ENCODE measurements at regions not wholly inside any gene's neighbourhood (a gene's known extent, or its start where the extent isn't known, plus 50 kb on each side); places are given as distances from the start of the nearest gene placed in this dataset.

GRCh38 chr18:56257205-56257604 lies 381.2 kb downstream of the TXNL1 start:
- H3K4me1 ChIP-seq (ENCODE audit: low read length): no peaks in the 10 kb centered on the region
- no peak overlapping the region for H3K9ac ChIP-seq (ENCODE audit: low read length)
- no peak overlapping the region for H3K4me3 ChIP-seq (ENCODE audit: low read length)
- H3K27me3 ChIP-seq (replicated peaks; ENCODE audit: insufficient read depth, low read length): no peaks in the 10 kb centered on the region
- no peaks in the 10 kb centered on the region for H3K36me3 ChIP-seq (replicated peaks; ENCODE audit: insufficient read depth, low read length)
- H3F3A ChIP-seq (ENCODE audit: insufficient read depth, low read length): no peaks in the 10 kb centered on the region
- H3K27ac ChIP-seq (ENCODE audit: low read length): no peak overlapping the region
- TF ChIP-seq EZH2phosphoT487 (IDR thresholded peaks at IDR 0.05; ENCODE audit: low read length): no peak
- no peak for TF ChIP-seq CTCF (IDR thresholded peaks at IDR 0.05; ENCODE audit: low read length)
- no peak for TF ChIP-seq EZH2 (optimal IDR thresholded peaks at IDR 0.05; ENCODE audit: low read depth, low read length)
- H3K79me2 ChIP-seq (ENCODE audit: low read length): no peaks in the 10 kb centered on the region
- no peak overlapping the region for H2AFZ ChIP-seq (ENCODE audit: low read length)
- H3K9me3 ChIP-seq (replicated peaks; ENCODE audit: insufficient read depth, low read length): no peaks in the 10 kb centered on the region
- H3K4me2 ChIP-seq (ENCODE audit: low read depth, low read length): no peak overlapping the region
- peak; percentile 18 for DNase-seq
- H4K20me1 ChIP-seq (ENCODE audit: insufficient read depth, low read length): no peaks in the 10 kb centered on the region
- H3K9me2 ChIP-seq (replicated peaks; ENCODE audit: insufficient read depth, low read length): no peaks in the 10 kb centered on the region

GRCh38 chr18:56256659-56257058 lies 381.7 kb downstream of the TXNL1 start:
- H3K27me3 ChIP-seq (replicated peaks; ENCODE audit: insufficient read depth, low read length): no peaks in the 10 kb centered on the region
- no peaks in the 10 kb centered on the region for H3K9me3 ChIP-seq (replicated peaks; ENCODE audit: insufficient read depth, low read length)
- no peak overlapping the region for H3K9ac ChIP-seq (ENCODE audit: low read length)
- no peak for TF ChIP-seq EZH2 (optimal IDR thresholded peaks at IDR 0.05; ENCODE audit: low read depth, low read length)
- H3K27ac ChIP-seq (ENCODE audit: low read length): no peak overlapping the region
- H2AFZ ChIP-seq (ENCODE audit: low read length): no peak overlapping the region
- no peaks in the 10 kb centered on the region for H3K4me1 ChIP-seq (ENCODE audit: low read length)
- H3K9me2 ChIP-seq (replicated peaks; ENCODE audit: insufficient read depth, low read length): no peaks in the 10 kb centered on the region
- H3F3A ChIP-seq (ENCODE audit: insufficient read depth, low read length): no peaks in the 10 kb centered on the region
- no peak overlapping the region for H3K4me3 ChIP-seq (ENCODE audit: low read length)
- H3K4me2 ChIP-seq (ENCODE audit: low read depth, low read length): no peak overlapping the region
- no peaks in the 10 kb centered on the region for H3K79me2 ChIP-seq (ENCODE audit: low read length)
- H3K36me3 ChIP-seq (replicated peaks; ENCODE audit: insufficient read depth, low read length): no peaks in the 10 kb centered on the region
- DNase-seq: no peak
- no peaks in the 10 kb centered on the region for H4K20me1 ChIP-seq (ENCODE audit: insufficient read depth, low read length)

GRCh38 chr18:56255381-56255780 lies 383.0 kb downstream of the TXNL1 start:
- Histone ChIP-seq H3K4me1 (ENCODE audit: low read length) (no peaks in the 10 kb centered on the region), H3K79me2 (ENCODE audit: low read length) (no peaks in the 10 kb centered on the region), H3K36me3 (replicated peaks; ENCODE audit: insufficient read depth, low read length) (no peaks in the 10 kb centered on the region), H3K27ac (ENCODE audit: low read length) (no peak overlapping the region), H3K27me3 (replicated peaks; ENCODE audit: insufficient read depth, low read length) (no peaks in the 10 kb centered on the region), H3K9me2 (replicated peaks; ENCODE audit: insufficient read depth, low read length) (no peaks in the 10 kb centered on the region), H3K4me2 (ENCODE audit: low read depth, low read length) (no peak overlapping the region), H4K20me1 (ENCODE audit: insufficient read depth, low read length) (no peaks in the 10 kb centered on the region), H3K4me3 (ENCODE audit: low read length) (no peak overlapping the region), H2AFZ (ENCODE audit: low read length) (no peak overlapping the region), H3K9me3 (replicated peaks; ENCODE audit: insufficient read depth, low read length) (no peaks in the 10 kb centered on the region), H3K9ac (ENCODE audit: low read length) (no peak overlapping the region), H3F3A (ENCODE audit: insufficient read depth, low read length) (no peaks in the 10 kb centered on the region)
- TF ChIP-seq EZH2 (optimal IDR thresholded peaks at IDR 0.05; ENCODE audit: low read depth, low read length) (no peak), EZH2phosphoT487 (IDR thresholded peaks at IDR 0.05; ENCODE audit: low read length) (no peak), CTCF (IDR thresholded peaks at IDR 0.05; ENCODE audit: low read length) (no peak)
- DNase-seq: no peak

- H3K79me2 ChIP-seq (ENCODE audit: low read length): no peaks in the 10 kb centered on the region
- no peaks in the 10 kb centered on the region for H4K20me1 ChIP-seq (ENCODE audit: insufficient read depth, low read length)
- H3K9ac ChIP-seq (ENCODE audit: low read length): no peak overlapping the region
- no peak overlapping the region for H2AFZ ChIP-seq (ENCODE audit: low read length)
- H3K9me3 ChIP-seq (replicated peaks; ENCODE audit: insufficient read depth, low read length): no peaks in the 10 kb centered on the region
- TF ChIP-seq EZH2 (optimal IDR thresholded peaks at IDR 0.05; ENCODE audit: low read depth, low read length) (no peak), CTCF (IDR thresholded peaks at IDR 0.05; ENCODE audit: low read length) (no peak), EZH2phosphoT487 (IDR thresholded peaks at IDR 0.05; ENCODE audit: low read length) (no peak)
- H3K4me3 ChIP-seq (ENCODE audit: low read length): no peak overlapping the region
- no peak overlapping the region for H3K4me2 ChIP-seq (ENCODE audit: low read depth, low read length)
- no peak for DNase-seq
- 0 out of 2 replicates have a peak, but pooled peaks cover 3% of the 10 kb centered on the region for H3K27me3 ChIP-seq (replicated peaks; ENCODE audit: insufficient read depth, low read length)
- H3K36me3 ChIP-seq (replicated peaks; ENCODE audit: insufficient read depth, low read length): no peaks in the 10 kb centered on the region
- no peaks in the 10 kb centered on the region for H3F3A ChIP-seq (ENCODE audit: insufficient read depth, low read length)
- H3K27ac ChIP-seq (ENCODE audit: low read length): no peak overlapping the region
- H3K4me1 ChIP-seq (ENCODE audit: low read length): peaks cover 5% of the 10 kb centered on the region; the same call in 1 of the 2 replicates
- H3K9me2 ChIP-seq (replicated peaks; ENCODE audit: insufficient read depth, low read length): no peaks in the 10 kb centered on the region
These were observed 385.9 kb downstream of the TXNL1 start for GRCh38 chr18:56252456-56252855.

All from MM.1S (cell line).